IMR-90 (cell line): ENCODE measurements at regions not wholly inside any gene's neighbourhood (a gene's known extent, or its start where the extent isn't known, plus 50 kb on each side); places are given as distances from the start of the nearest gene placed in this dataset.

Source experiments
- MAZ ChIP-seq: IDR thresholded peaks from 2 replicates; pipeline ENCODE4 v1.6.1; 2012; ENCODE audit warnings: low read depth, mild to moderate bottlenecking, low read length, improper control_type of control experiment, moderate library complexity, borderline replicate concordance
- NFE2L2 ChIP-seq: fragments of 150-350 bp; IDR thresholded peaks from 2 replicates; pipeline ENCODE4 v1.6.1; 2016; ENCODE audit warnings: low read depth, mild to moderate bottlenecking, low read length
- POLR2A ChIP-seq: IDR thresholded peaks from 2 replicates; pipeline ENCODE4 v1.6.1; 2012; ENCODE audit warnings: mild to moderate bottlenecking, low read depth, low read length
- RAD21 ChIP-seq: IDR thresholded peaks from 2 replicates; pipeline ENCODE4 v1.6.1; 2012; ENCODE audit warnings: low read length, improper control_type of control experiment
- TF ChIP-seq, protein P1 (sequence below): conservative IDR thresholded peaks from 2 replicates; pipeline ENCODE4 v1.5.1; 2012; ENCODE audit warnings: mild to moderate bottlenecking, low read depth, low read length, improper control_type of control experiment
- TF ChIP-seq, protein P2 (sequence below): fragments of 150-350 bp; IDR thresholded peaks from 2 replicates; pipeline ENCODE4 v1.6.1; 2017; ENCODE audit warnings: mild to moderate bottlenecking, antibody characterized with exemption, low read length, low read depth

GRCh38 chr10:58064714-58065528 lies 202.8 kb downstream of the IPMK start:
- TF ChIP-seq NFE2L2 (no peak), POLR2A (no peak), RAD21 (peak; percentile 98), MAZ (no peak)
- TF ChIP-seq, protein P1, sequence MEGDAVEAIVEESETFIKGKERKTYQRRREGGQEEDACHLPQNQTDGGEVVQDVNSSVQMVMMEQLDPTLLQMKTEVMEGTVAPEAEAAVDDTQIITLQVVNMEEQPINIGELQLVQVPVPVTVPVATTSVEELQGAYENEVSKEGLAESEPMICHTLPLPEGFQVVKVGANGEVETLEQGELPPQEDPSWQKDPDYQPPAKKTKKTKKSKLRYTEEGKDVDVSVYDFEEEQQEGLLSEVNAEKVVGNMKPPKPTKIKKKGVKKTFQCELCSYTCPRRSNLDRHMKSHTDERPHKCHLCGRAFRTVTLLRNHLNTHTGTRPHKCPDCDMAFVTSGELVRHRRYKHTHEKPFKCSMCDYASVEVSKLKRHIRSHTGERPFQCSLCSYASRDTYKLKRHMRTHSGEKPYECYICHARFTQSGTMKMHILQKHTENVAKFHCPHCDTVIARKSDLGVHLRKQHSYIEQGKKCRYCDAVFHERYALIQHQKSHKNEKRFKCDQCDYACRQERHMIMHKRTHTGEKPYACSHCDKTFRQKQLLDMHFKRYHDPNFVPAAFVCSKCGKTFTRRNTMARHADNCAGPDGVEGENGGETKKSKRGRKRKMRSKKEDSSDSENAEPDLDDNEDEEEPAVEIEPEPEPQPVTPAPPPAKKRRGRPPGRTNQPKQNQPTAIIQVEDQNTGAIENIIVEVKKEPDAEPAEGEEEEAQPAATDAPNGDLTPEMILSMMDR: peak; percentile 95
- TF ChIP-seq, protein P2, sequence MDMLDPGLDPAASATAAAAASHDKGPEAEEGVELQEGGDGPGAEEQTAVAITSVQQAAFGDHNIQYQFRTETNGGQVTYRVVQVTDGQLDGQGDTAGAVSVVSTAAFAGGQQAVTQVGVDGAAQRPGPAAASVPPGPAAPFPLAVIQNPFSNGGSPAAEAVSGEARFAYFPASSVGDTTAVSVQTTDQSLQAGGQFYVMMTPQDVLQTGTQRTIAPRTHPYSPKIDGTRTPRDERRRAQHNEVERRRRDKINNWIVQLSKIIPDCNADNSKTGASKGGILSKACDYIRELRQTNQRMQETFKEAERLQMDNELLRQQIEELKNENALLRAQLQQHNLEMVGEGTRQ: no peak
